ENCODE measurements at regions not wholly inside any gene's neighbourhood (a gene's known extent, or its start where the extent isn't known, plus 50 kb on each side); places are given as distances from the start of the nearest gene placed in this dataset.

DNA sequence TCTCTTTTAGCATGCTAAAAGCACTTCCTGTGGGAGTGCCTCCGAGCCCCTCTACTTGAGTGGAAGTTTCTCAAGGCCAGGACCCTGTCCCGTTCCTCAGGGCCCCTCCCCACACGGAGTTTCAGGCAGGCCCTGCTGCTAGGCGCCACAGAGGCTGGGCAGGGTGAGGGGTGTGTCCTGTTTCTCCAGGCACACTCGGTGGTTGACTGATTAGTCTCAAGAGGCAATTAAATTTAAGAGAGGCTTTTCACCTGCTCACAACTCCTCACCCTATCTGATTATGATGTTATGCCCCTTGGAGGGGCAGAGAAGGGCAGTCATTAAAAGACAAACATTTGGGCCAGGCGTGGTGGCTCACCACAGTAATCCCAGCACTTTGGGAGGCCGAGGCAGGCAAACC, 160.8 kb upstream of the HAAO start:
- Histone ChIP-seq H3K4me3 (replicated peaks in 1 of 3; ENCODE audit: insufficient read depth in 1 of 3, low read depth in 1 of 3, low read length in 3 of 3) (no peak overlapping the region), H3K79me2 (ENCODE audit: control insufficient read depth, insufficient read depth, low read length) (no peaks in the 10 kb centered on the region), H3K9me3 (replicated peaks; ENCODE audit: control insufficient read depth, insufficient read depth, low read length) (no peaks in the 10 kb centered on the region), H2AFZ (ENCODE audit: low read depth, low read length) (no peak overlapping the region), H3K9ac (replicated peaks; ENCODE audit: extremely low read depth, insufficient read depth, low read length) (no peak overlapping the region), H3K9me1 (replicated peaks; ENCODE audit: control insufficient read depth, extremely low read depth, insufficient read depth, low read length) (no peaks in the 10 kb centered on the region), H3K4me1 (ENCODE audit: control insufficient read depth, extremely low read depth, insufficient read depth, low read length) (peaks cover 30% of the 10 kb centered on the region), H3K36me3 (ENCODE audit: control insufficient read depth in 2 of 2, extremely low read depth in 1 of 2, insufficient read depth in 2 of 2, low read length in 2 of 2) (no peaks in the 10 kb centered on the region), H4K20me1 (replicated peaks; ENCODE audit: control insufficient read depth, extremely low read depth, insufficient read depth, low read length) (no peaks in the 10 kb centered on the region), H3K27ac (ENCODE audit: insufficient read depth, low read depth, low read length) (no peak overlapping the region), H3K27me3 (ENCODE audit: control insufficient read depth in 2 of 2, insufficient read depth in 2 of 2, low read length in 2 of 2) (no peaks in the 10 kb centered on the region), H3K4me2 (ENCODE audit: insufficient read depth, low read length) (no peak overlapping the region)
- ChIA-PET POLR2A (no interaction called here), CTCF (no interaction called here)
- FAIRE-seq (no peak), DNase-seq (ENCODE audit: low read depth, low spot score) (no peak)
- BruUV-seq (replicated peaks): no TSS peak
- dilution Hi-C loops (cut with MboI; ENCODE audit: extremely low pct_ligation_motif_present, low sequenced_read_pairs): no loop called here
- no peak for TF ChIP-seq EZH2 (IDR thresholded peaks at IDR 0.05; ENCODE audit: borderline replicate concordance, low read depth, low read length, severe bottlenecking)
- TF ChIP-seq, protein P1, sequence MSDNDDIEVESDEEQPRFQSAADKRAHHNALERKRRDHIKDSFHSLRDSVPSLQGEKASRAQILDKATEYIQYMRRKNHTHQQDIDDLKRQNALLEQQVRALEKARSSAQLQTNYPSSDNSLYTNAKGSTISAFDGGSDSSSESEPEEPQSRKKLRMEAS (IDR thresholded peaks at IDR 0.05; ENCODE audit: insufficient read depth, insufficient read length): no peak
- intact Hi-C loops (cut with micrococcal nuclease): loop anchor here (5.0 kb wide), 1 partner anchor 89 kb away; no protein-coding TSS in a partner anchor

DNA sequence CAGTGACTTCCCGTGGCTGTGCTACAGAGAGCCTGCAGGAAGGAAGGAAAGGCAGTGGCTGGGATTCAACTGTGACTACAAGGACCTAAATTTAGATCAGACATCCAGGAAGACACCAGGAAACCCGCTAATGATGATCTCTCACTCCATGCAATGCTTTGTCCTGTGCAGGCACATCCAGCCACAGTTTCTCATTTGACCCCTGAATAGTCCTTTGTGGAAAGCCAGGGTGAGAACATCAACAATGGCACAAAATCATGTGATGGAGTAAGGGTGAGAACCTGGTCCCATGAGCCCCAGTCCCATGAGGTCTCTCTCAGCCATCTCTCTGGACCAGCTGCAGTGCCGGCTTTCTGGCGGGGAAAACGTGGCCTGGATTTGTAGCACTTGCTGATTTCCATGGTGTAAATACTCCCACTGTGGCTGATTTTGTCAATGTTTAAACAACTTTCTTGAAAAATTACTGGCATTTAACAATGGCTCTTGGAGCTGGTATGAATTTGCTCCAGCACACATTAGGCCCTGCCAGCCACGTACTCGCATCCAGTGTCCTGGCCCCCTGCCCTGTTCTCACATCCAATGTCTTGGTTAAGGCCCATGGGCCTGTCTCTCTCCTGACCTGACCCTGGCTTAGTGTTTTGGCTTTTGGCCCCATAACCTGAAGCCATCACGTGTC, 159.0 kb upstream of the HAAO start:
- Histone ChIP-seq H3K4me2 (ENCODE audit: insufficient read depth, low read length) (no peak overlapping the region), H3K9me3 (replicated peaks; ENCODE audit: control insufficient read depth, insufficient read depth, low read length) (no peaks in the 10 kb centered on the region), H2AFZ (ENCODE audit: low read depth, low read length) (no peak overlapping the region), H3K9ac (replicated peaks; ENCODE audit: extremely low read depth, insufficient read depth, low read length) (no peak overlapping the region), H3K9me1 (replicated peaks; ENCODE audit: control insufficient read depth, extremely low read depth, insufficient read depth, low read length) (no peaks in the 10 kb centered on the region), H4K20me1 (replicated peaks; ENCODE audit: control insufficient read depth, extremely low read depth, insufficient read depth, low read length) (no peaks in the 10 kb centered on the region), H3K27ac (ENCODE audit: insufficient read depth, low read depth, low read length) (peak overlapping the region; percentile 87), H3K4me3 (replicated peaks in 1 of 3; ENCODE audit: insufficient read depth in 1 of 3, low read depth in 1 of 3, low read length in 3 of 3) (no peak overlapping the region), H3K4me1 (ENCODE audit: control insufficient read depth, extremely low read depth, insufficient read depth, low read length) (peaks cover 30% of the 10 kb centered on the region), H3K27me3 (ENCODE audit: control insufficient read depth in 2 of 2, insufficient read depth in 2 of 2, low read length in 2 of 2) (no peaks in the 10 kb centered on the region), H3K36me3 (ENCODE audit: control insufficient read depth in 2 of 2, extremely low read depth in 1 of 2, insufficient read depth in 2 of 2, low read length in 2 of 2) (no peaks in the 10 kb centered on the region), H3K79me2 (ENCODE audit: control insufficient read depth, insufficient read depth, low read length) (no peaks in the 10 kb centered on the region)
- TF ChIP-seq, protein P2, sequence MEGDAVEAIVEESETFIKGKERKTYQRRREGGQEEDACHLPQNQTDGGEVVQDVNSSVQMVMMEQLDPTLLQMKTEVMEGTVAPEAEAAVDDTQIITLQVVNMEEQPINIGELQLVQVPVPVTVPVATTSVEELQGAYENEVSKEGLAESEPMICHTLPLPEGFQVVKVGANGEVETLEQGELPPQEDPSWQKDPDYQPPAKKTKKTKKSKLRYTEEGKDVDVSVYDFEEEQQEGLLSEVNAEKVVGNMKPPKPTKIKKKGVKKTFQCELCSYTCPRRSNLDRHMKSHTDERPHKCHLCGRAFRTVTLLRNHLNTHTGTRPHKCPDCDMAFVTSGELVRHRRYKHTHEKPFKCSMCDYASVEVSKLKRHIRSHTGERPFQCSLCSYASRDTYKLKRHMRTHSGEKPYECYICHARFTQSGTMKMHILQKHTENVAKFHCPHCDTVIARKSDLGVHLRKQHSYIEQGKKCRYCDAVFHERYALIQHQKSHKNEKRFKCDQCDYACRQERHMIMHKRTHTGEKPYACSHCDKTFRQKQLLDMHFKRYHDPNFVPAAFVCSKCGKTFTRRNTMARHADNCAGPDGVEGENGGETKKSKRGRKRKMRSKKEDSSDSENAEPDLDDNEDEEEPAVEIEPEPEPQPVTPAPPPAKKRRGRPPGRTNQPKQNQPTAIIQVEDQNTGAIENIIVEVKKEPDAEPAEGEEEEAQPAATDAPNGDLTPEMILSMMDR (IDR thresholded peaks at IDR 0.05; ENCODE audit: extremely low read depth in 1 of 2, insufficient read depth in 1 of 2, low read depth in 1 of 2, low read length in 2 of 2): no peak
- TF ChIP-seq JUN (IDR thresholded peaks at IDR 0.05; ENCODE audit: borderline replicate concordance, insufficient read depth, insufficient read length, low read depth) (peak; percentile 60), GATA2 (IDR thresholded peaks at IDR 0.05; ENCODE audit: insufficient read depth, insufficient read length, low read depth, low read length) (no peak), FOS (IDR thresholded peaks at IDR 0.05; ENCODE audit: borderline replicate concordance, insufficient read depth, low read length) (peak; percentile 48), POLR2A (IDR thresholded peaks at IDR 0.05; ENCODE audit: low read depth, low read length) (peak; percentile 40), POLR2AphosphoS5 (IDR thresholded peaks at IDR 0.05; ENCODE audit: insufficient read depth, low read depth, low read length) (peak; percentile 29), EZH2 (IDR thresholded peaks at IDR 0.05; ENCODE audit: borderline replicate concordance, low read depth, low read length, severe bottlenecking) (no peak), MYC (IDR thresholded peaks at IDR 0.05; ENCODE audit: low read depth, low read length) (no peak)
- TF ChIP-seq, protein P1 (IDR thresholded peaks at IDR 0.05; ENCODE audit: insufficient read depth, insufficient read length): peak; percentile 45
- FAIRE-seq: peak; percentile 94
- ChIA-PET CTCF (interaction anchor here (1.1 to 1.3 kb wide), 2 partner anchors 123 to 278 kb away, joined by 3 to 5 read pairs; no protein-coding TSS in a partner anchor), POLR2A (no interaction called here)
- BruUV-seq (replicated peaks): TSS peak; percentile 67
- intact Hi-C loops (cut with micrococcal nuclease) (loop anchor here (1.0 to 5.0 kb wide), 8 partner anchors 10 to 533 kb away; partner anchors contain the start of gene ZFP36L2), dilution Hi-C loops (cut with MboI; ENCODE audit: extremely low pct_ligation_motif_present, low sequenced_read_pairs) (no loop called here)
- DNase-seq (ENCODE audit: low read depth, low spot score): peak; percentile 62

All from endothelial cell of umbilical vein (primary cell).